ENCODE measurements at regions not wholly inside any gene's neighbourhood (a gene's known extent, or its start where the extent isn't known, plus 50 kb on each side); places are given as distances from the start of the nearest gene placed in this dataset.

DNA sequence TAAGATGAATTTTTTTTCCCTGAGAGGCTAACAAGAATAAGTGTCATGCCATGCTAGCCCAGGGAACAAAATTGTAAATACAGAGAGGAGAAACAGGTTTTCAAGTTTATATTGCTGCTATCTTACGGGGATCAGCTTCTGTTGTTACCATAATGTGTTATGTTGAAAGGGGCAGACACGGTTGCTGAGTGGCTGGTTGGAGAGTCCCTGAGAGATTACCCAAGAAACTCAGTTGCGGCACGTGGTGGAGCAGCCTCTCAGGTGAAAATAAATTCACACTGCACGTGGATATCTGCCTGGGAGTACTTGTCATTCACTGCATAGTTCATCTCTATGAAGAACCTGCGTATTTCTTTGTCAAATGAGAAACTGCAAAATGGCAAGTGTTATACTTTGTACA lies 293.6 kb downstream of the TDRD3 start:
- no peak for TF ChIP-seq POLR2A (IDR thresholded peaks at IDR 0.05; ENCODE audit: low read length)
- no peak for TF ChIP-seq GATA1 (IDR thresholded peaks at IDR 0.05; ENCODE audit: low read depth, low read length)
